MM.1S (cell line): ENCODE measurements at regions not wholly inside any gene's neighbourhood (a gene's known extent, or its start where the extent isn't known, plus 50 kb on each side); places are given as distances from the start of the nearest gene placed in this dataset.

Source experiments
- CTCF ChIP-seq: fragments of 300-600 bp; sonication (generic); IDR thresholded peaks from 2 replicates; pipeline ENCODE4 v1.5.1; 2016; ENCODE audit warnings: antibody characterized with exemption, low read length, mixed read lengths
- EZH2 ChIP-seq: fragments of 300-600 bp; sonication (generic); optimal IDR thresholded peaks from 2 replicates; pipeline ENCODE3; 2017; ENCODE audit warnings: low read depth, mild to moderate bottlenecking, antibody characterized with exemption, low read length, mixed read lengths
- EZH2phosphoT487 ChIP-seq: fragments of 300-600 bp; sonication (generic); IDR thresholded peaks from 2 replicates; pipeline ENCODE4 v1.6.1; 2018; ENCODE audit warnings: antibody characterized with exemption, low read length

- TF ChIP-seq CTCF (no peak), EZH2 (no peak), EZH2phosphoT487 (no peak)
Observed at GRCh38 chrX:26597981-26598380, 382.0 kb downstream of the MAGEB5 start.
